Neuronal stem cell (in vitro differentiated cells): ENCODE measurements at regions not wholly inside any gene's neighbourhood (a gene's known extent, or its start where the extent isn't known, plus 50 kb on each side); places are given as distances from the start of the nearest gene placed in this dataset.
"Not testable (repeated sequence)": the region's sequence is repeated elsewhere in the genome, so short reads cannot be mapped to it uniquely, and the experiment has no call there.

Source experiments
- DNase-seq: peaks from one replicate; pipeline ENCODE4 v3.0.0-alpha.2; 2013; ENCODE audit warnings: low spot score
- H2AFZ ChIP-seq: one replicate; pipeline ENCODE4 v1.6.1; 2013; ENCODE audit warnings: mild to moderate bottlenecking, low read length, inconsistent platforms
- H2AK5ac ChIP-seq: 2 replicates; pipeline ENCODE4 v1.6.1; 2013; ENCODE audit warnings: low read depth, mild to moderate bottlenecking, inconsistent platforms, low read length, moderate library complexity, mixed read lengths
- H2BK120ac ChIP-seq: 2 replicates; pipeline ENCODE4 v1.6.1; 2013; ENCODE audit warnings: low read depth, mild to moderate bottlenecking, inconsistent platforms, low read length, moderate library complexity, mixed read lengths
- H2BK12ac ChIP-seq: one replicate; pipeline ENCODE4 v1.6.1; 2013; ENCODE audit warnings: low read length, inconsistent platforms
- H2BK15ac ChIP-seq: 2 replicates; pipeline ENCODE4 v1.6.1; 2013; ENCODE audit warnings: mild to moderate bottlenecking, low read length, inconsistent platforms, mixed read lengths
- H2BK5ac ChIP-seq: one replicate; pipeline ENCODE4 v1.6.1; 2013; ENCODE audit warnings: inconsistent platforms, mild to moderate bottlenecking, low read length, moderate library complexity
- H3K14ac ChIP-seq: one replicate; pipeline ENCODE4 v1.6.1; 2013; ENCODE audit warnings: low read length, inconsistent platforms
- H3K18ac ChIP-seq: 2 replicates; pipeline ENCODE4 v1.6.1; 2013; ENCODE audit warnings: low read length, inconsistent platforms
- H3K23ac ChIP-seq: 2 replicates; pipeline ENCODE4 v1.6.1; 2013; ENCODE audit warnings: low read depth, mild to moderate bottlenecking, mixed read lengths, low read length, inconsistent platforms; ENCODE audit not compliant: poor library complexity
- H3K27ac ChIP-seq: replicated peaks from 3 replicates; pipeline ENCODE4 v1.5.1; 2013; ENCODE audit warnings: low read length, inconsistent platforms
- H3K27me3 ChIP-seq, 3 experiments: 2 replicates each; pipeline ENCODE4 v1.6.1; 2013; ENCODE audit warnings: low read length in 3 of 3, mild to moderate bottlenecking in 2 of 3, inconsistent platforms in 1 of 3, low read depth in 1 of 3, mixed read lengths in 1 of 3, moderate library complexity in 1 of 3; ENCODE audit not compliant: control insufficient read depth in 3 of 3, insufficient read depth in 3 of 3
- H3K36me3 ChIP-seq, 2 donors: replicated peaks in 1 of 2; 2 replicates each; pipeline ENCODE4 v1.6.1; 2013; ENCODE audit warnings: low read length in 2 of 2; ENCODE audit not compliant: control insufficient read depth in 2 of 2, insufficient read depth in 2 of 2
- H3K4ac ChIP-seq: 2 replicates; pipeline ENCODE4 v1.6.1; 2013; ENCODE audit warnings: inconsistent platforms, mild to moderate bottlenecking, low read length, moderate library complexity
- H3K4me1 ChIP-seq, 2 donors: 1 replicate in 1 of 2; 2 replicates in 1 of 2; pipeline ENCODE4 v1.6.1; 2013; ENCODE audit warnings: low read length in 2 of 2, low read depth in 1 of 2; ENCODE audit not compliant: control insufficient read depth in 2 of 2, insufficient read depth in 1 of 2
- H3K4me2 ChIP-seq: one replicate; pipeline ENCODE4 v1.6.1; 2013; ENCODE audit warnings: mild to moderate bottlenecking, low read length, inconsistent platforms; ENCODE audit not compliant: insufficient read depth, poor library complexity, severe bottlenecking
- H3K4me3 ChIP-seq, 2 donors: 2 replicates each; pipeline ENCODE4 v1.5.1; 2013; ENCODE audit warnings: low read length in 2 of 2, mild to moderate bottlenecking in 2 of 2, inconsistent platforms in 1 of 2, moderate library complexity in 1 of 2
- H3K79me1 ChIP-seq: one replicate; pipeline ENCODE4 v1.6.1; 2013; ENCODE audit warnings: low read depth, mild to moderate bottlenecking, inconsistent platforms, low read length, moderate library complexity
- H3K9ac ChIP-seq: one replicate; pipeline ENCODE4 v1.6.1; 2013; ENCODE audit warnings: mild to moderate bottlenecking, low read depth, low read length, inconsistent platforms; ENCODE audit not compliant: poor library complexity
- H3K9me3 ChIP-seq, 2 donors: replicated peaks in 1 of 2; 2 replicates each; pipeline versions ENCODE3 to v1.6.1; 2013; ENCODE audit warnings: low read length in 2 of 2, mild to moderate bottlenecking in 2 of 2, inconsistent platforms in 1 of 2, low read depth in 1 of 2, mixed read lengths in 1 of 2, moderate library complexity in 1 of 2; ENCODE audit not compliant: control insufficient read depth in 2 of 2, insufficient read depth in 1 of 2
- H4K8ac ChIP-seq: one replicate; pipeline ENCODE4 v1.6.1; 2013; ENCODE audit warnings: low read depth, mild to moderate bottlenecking, inconsistent platforms, low read length, moderate library complexity
- H4K91ac ChIP-seq: one replicate; pipeline ENCODE4 v1.6.1; 2013; ENCODE audit warnings: low read length, low read depth, mild to moderate bottlenecking, inconsistent platforms; ENCODE audit not compliant: poor library complexity
- WGBS, 2 donors: extraction: QIAGEN DNeasy Blood & Tissue Kit; methylation state at CpG; one replicate each; pipeline ENCODE4 v1.1.7; 2013; ENCODE audit warnings: missing lambda C conversion rate in 2 of 2, mixed read lengths in 1 of 2; ENCODE audit not compliant: insufficient read length in 2 of 2, insufficient replicate concordance in 1 of 2; ENCODE audit errors: extremely low coverage in 2 of 2; 5-methylcytosine and 5-hydroxymethylcytosine counted together

GRCh38 chr14:105919458-105920150, 393.2 kb downstream of the TMEM121 start:
- Histone ChIP-seq H3K4me3 (no peak overlapping the region), H3K23ac (no peak overlapping the region), H4K91ac (no peak overlapping the region), H3K4me2 (no peak overlapping the region), H3K18ac (no peak overlapping the region), H2AFZ (no peak overlapping the region), H2BK15ac (no peak overlapping the region), H3K9ac (no peak overlapping the region), H3K36me3 (no peaks in the 10 kb centered on the region), H2BK12ac (no peak overlapping the region), H2BK5ac (no peak overlapping the region), H3K4me1 (no peaks in the 10 kb centered on the region), H3K27ac (no peak overlapping the region), H3K79me1 (peaks cover 2% of the 10 kb centered on the region), H3K14ac (no peak overlapping the region), H3K4ac (no peak overlapping the region), H2BK120ac (no peak overlapping the region), H2AK5ac (no peak overlapping the region), H3K9me3 (peaks cover 0 to 9% of the 10 kb centered on the region in 2 donors), H4K8ac (no peak overlapping the region), H3K27me3 (no peaks in the 10 kb centered on the region)
- no peak for DNase-seq
- WGBS, 2 donors, result no CpG with 5 or more reads among the region's 21 CpGs

- not testable (repeated sequence) for H4K8ac ChIP-seq, DNase-seq, H3K27ac ChIP-seq, H3K27me3 ChIP-seq, H4K91ac ChIP-seq, H3K36me3 ChIP-seq, H3K79me1 ChIP-seq, H3K4me2 ChIP-seq, H2BK120ac ChIP-seq, H3K9ac ChIP-seq, H3K14ac ChIP-seq, H2BK15ac ChIP-seq, H2AFZ ChIP-seq, H2AK5ac ChIP-seq, H3K4me3 ChIP-seq, H3K4me1 ChIP-seq, H3K23ac ChIP-seq, H2BK12ac ChIP-seq, H3K18ac ChIP-seq, H3K4ac ChIP-seq, H2BK5ac ChIP-seq
- WGBS, 2 donors, result no CpG with 5 or more reads among the region's 11 CpGs
- peaks cover 0 to 14% of the 10 kb centered on the region in 2 donors for H3K9me3 ChIP-seq
These were observed 393.8 kb downstream of the TMEM121 start for GRCh38 chr14:105920151-105920700.

- H3K18ac ChIP-seq, H3K4me3 ChIP-seq, H3K4ac ChIP-seq, H3K14ac ChIP-seq, H2AFZ ChIP-seq, H3K9ac ChIP-seq, DNase-seq, H4K8ac ChIP-seq, H3K79me1 ChIP-seq, H3K27me3 ChIP-seq, H3K23ac ChIP-seq, H3K4me2 ChIP-seq, H2BK15ac ChIP-seq, H2BK120ac ChIP-seq, H2BK5ac ChIP-seq, H3K36me3 ChIP-seq, H3K4me1 ChIP-seq, H4K91ac ChIP-seq, H3K27ac ChIP-seq, H2BK12ac ChIP-seq, H2AK5ac ChIP-seq: not testable (repeated sequence)
- H3K9me3 ChIP-seq, result peaks cover 0 to 15% of the 10 kb centered on the region in 2 donors
- no CpG with 5 or more reads among the region's 24 CpGs for WGBS, 2 donors
These were observed 394.7 kb downstream of the TMEM121 start for GRCh38 chr14:105920803-105921755.

- H3K27ac ChIP-seq, H3K4me1 ChIP-seq, H3K4me3 ChIP-seq, H3K9ac ChIP-seq, H3K14ac ChIP-seq, H2AFZ ChIP-seq, H3K79me1 ChIP-seq, H2BK120ac ChIP-seq, H3K27me3 ChIP-seq, H2AK5ac ChIP-seq, H3K36me3 ChIP-seq, H2BK5ac ChIP-seq, H2BK15ac ChIP-seq, DNase-seq, H4K8ac ChIP-seq, H3K4me2 ChIP-seq, H2BK12ac ChIP-seq, H3K23ac ChIP-seq, H3K4ac ChIP-seq, H4K91ac ChIP-seq, H3K18ac ChIP-seq: not testable (repeated sequence)
- no CpG with 5 or more reads among the region's 4 CpGs for WGBS, 2 donors
- H3K9me3 ChIP-seq, result peaks cover 0 to 17% of the 10 kb centered on the region in 2 donors
These were observed 395.4 kb downstream of the TMEM121 start for GRCh38 chr14:105921781-105922180.
